ENCODE measurements at regions not wholly inside any gene's neighbourhood (a gene's known extent, or its start where the extent isn't known, plus 50 kb on each side); places are given as distances from the start of the nearest gene placed in this dataset.

DNA sequence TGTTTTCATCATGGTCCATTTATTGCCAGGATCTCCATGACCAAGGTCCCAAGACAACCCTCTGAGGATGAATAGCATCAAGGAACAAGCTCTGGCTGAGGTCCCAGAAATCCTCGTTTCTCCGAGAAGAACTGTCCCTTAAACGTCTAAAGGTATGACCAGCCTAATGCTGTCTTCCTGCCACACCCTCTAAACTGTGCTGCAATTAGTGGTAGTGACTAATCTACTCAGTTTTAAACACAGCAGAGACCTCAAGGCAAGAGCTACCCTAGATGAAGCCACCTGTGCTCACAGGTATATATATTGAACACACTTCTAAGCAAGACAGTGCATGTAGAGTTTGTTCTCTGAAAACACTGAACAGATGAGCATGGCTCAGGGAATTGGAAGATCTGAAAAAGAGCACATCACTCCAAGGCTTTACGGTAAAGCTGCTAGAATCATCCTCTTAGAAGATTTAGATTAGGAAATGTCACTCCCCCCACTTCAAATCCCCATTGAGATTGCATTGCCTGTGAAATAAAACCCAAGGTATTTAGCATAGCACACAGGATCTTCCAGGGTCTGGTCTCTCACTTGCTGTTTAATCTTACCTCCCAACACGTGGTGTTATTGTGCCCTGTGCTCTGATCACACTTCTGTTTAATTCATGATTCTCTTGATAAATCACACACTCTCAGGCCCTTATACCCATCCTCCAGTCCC lies 173.9 kb upstream of the VCX3A start:
- intact Hi-C loops (cut with micrococcal nuclease; ENCODE audit: unreplicated experiment): no loop called here
- ChIA-PET CTCF (no interaction called here), POLR2A (no interaction called here)
- H3K27ac Mint-ChIP-seq (ENCODE audit: unreplicated experiment): no peak overlapping the region
- no peaks in the 10 kb centered on the region for H3K36me3 ChIP-seq (ENCODE audit: control insufficient read depth, insufficient read depth, low read length)
- H3K4me1 ChIP-seq: no peaks in the 10 kb centered on the region
- H3K36me3 Mint-ChIP-seq (ENCODE audit: insufficient read depth, unreplicated experiment): no peaks in the 10 kb centered on the region
- TF ChIP-seq, protein P1, sequence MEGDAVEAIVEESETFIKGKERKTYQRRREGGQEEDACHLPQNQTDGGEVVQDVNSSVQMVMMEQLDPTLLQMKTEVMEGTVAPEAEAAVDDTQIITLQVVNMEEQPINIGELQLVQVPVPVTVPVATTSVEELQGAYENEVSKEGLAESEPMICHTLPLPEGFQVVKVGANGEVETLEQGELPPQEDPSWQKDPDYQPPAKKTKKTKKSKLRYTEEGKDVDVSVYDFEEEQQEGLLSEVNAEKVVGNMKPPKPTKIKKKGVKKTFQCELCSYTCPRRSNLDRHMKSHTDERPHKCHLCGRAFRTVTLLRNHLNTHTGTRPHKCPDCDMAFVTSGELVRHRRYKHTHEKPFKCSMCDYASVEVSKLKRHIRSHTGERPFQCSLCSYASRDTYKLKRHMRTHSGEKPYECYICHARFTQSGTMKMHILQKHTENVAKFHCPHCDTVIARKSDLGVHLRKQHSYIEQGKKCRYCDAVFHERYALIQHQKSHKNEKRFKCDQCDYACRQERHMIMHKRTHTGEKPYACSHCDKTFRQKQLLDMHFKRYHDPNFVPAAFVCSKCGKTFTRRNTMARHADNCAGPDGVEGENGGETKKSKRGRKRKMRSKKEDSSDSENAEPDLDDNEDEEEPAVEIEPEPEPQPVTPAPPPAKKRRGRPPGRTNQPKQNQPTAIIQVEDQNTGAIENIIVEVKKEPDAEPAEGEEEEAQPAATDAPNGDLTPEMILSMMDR (IDR thresholded peaks at IDR 0.05; ENCODE audit: insufficient read depth in 1 of 2, low read depth in 1 of 2, low read length in 1 of 2, severe bottlenecking in 1 of 2, unreplicated experiment in 1 of 2): no peak
- H3K27me3 ChIP-seq (replicated peaks; ENCODE audit: control insufficient read depth, insufficient read depth, low read length): no peaks in the 10 kb centered on the region
- H3K9me3 Mint-ChIP-seq (ENCODE audit: unreplicated experiment): no peaks in the 10 kb centered on the region
- no peaks in the 10 kb centered on the region for H3K4me1 Mint-ChIP-seq (ENCODE audit: low read depth, unreplicated experiment)
- BruUV-seq (replicated peaks): no TSS peak
- H3K4me3 Mint-ChIP-seq (ENCODE audit: unreplicated experiment): no peak overlapping the region
- H3K9me3 ChIP-seq: no peaks in the 10 kb centered on the region
- no peaks in the 10 kb centered on the region for H3K27me3 Mint-ChIP-seq (ENCODE audit: insufficient read depth, unreplicated experiment)
- DNase-seq: no peak
- no peak overlapping the region for H3K4me3 ChIP-seq (ENCODE audit: low read depth, low read length)

DNA sequence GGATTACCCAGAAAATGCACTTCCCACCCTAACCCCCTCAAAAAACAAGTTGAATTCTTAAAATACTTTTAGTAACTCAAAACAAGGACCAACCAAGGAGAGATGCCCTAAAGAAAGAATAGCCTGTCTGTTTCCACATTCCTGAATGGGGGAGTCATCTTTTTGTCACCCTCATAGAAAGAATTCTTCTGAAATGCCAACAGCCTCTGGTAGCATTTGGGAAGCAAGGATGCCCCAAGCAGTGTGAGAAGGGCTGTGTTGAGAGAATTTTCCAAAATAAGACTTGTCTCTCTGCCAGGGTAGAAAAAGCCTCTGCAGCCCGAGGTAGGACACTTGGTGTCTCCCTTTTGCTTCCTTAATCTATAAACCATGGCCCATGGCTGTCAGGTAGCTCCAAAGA lies 173.1 kb upstream of the VCX3A start:
- Mint-ChIP-seq H3K4me1 (ENCODE audit: low read depth, unreplicated experiment) (no peaks in the 10 kb centered on the region), H3K9me3 (ENCODE audit: unreplicated experiment) (no peaks in the 10 kb centered on the region), H3K27ac (ENCODE audit: unreplicated experiment) (no peak overlapping the region), H3K4me3 (ENCODE audit: unreplicated experiment) (no peak overlapping the region), H3K27me3 (ENCODE audit: insufficient read depth, unreplicated experiment) (no peaks in the 10 kb centered on the region), H3K36me3 (ENCODE audit: insufficient read depth, unreplicated experiment) (no peaks in the 10 kb centered on the region)
- H3K27me3 ChIP-seq (replicated peaks; ENCODE audit: control insufficient read depth, insufficient read depth, low read length): no peaks in the 10 kb centered on the region
- intact Hi-C loops (cut with micrococcal nuclease; ENCODE audit: unreplicated experiment): no loop called here
- TF ChIP-seq, protein P1 (IDR thresholded peaks at IDR 0.05; ENCODE audit: insufficient read depth in 1 of 2, low read depth in 1 of 2, low read length in 1 of 2, severe bottlenecking in 1 of 2, unreplicated experiment in 1 of 2): no peak
- no peaks in the 10 kb centered on the region for H3K9me3 ChIP-seq
- H3K4me1 ChIP-seq: no peaks in the 10 kb centered on the region
- POLR2A ChIA-PET: no interaction called here
- no TSS peak for BruUV-seq (replicated peaks)
- DNase-seq: no peak
- no peak overlapping the region for H3K4me3 ChIP-seq (ENCODE audit: low read depth, low read length)
- CTCF ChIA-PET: no interaction called here
- no peaks in the 10 kb centered on the region for H3K36me3 ChIP-seq (ENCODE audit: control insufficient read depth, insufficient read depth, low read length)

DNA sequence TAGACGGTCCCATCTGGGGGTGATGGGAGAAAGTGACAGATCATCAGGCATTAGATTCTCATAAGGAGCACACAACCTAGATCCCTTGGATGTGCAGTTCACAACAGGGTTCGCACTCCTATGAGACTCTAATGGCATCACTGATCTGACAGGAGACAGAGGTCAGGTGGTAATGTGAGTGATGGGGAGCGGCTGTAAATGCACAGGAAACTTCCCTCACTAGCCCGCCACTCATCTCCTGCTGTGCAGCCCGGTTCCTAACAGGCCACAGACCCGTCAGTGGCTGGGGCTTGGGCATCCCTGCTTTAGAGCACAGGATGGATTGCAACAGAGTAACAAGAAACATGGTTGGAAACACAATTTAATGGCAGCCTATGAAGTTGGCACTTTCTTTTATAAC lies 172.6 kb upstream of the VCX3A start:
- Mint-ChIP-seq H3K4me3 (ENCODE audit: unreplicated experiment) (no peak overlapping the region), H3K4me1 (ENCODE audit: low read depth, unreplicated experiment) (no peaks in the 10 kb centered on the region), H3K27ac (ENCODE audit: unreplicated experiment) (no peak overlapping the region), H3K27me3 (ENCODE audit: insufficient read depth, unreplicated experiment) (no peaks in the 10 kb centered on the region), H3K9me3 (ENCODE audit: unreplicated experiment) (no peaks in the 10 kb centered on the region), H3K36me3 (ENCODE audit: insufficient read depth, unreplicated experiment) (no peaks in the 10 kb centered on the region)
- H3K4me1 ChIP-seq: no peaks in the 10 kb centered on the region
- DNase-seq: no peak
- no peaks in the 10 kb centered on the region for H3K36me3 ChIP-seq (ENCODE audit: control insufficient read depth, insufficient read depth, low read length)
- H3K4me3 ChIP-seq (ENCODE audit: low read depth, low read length): no peak overlapping the region
- intact Hi-C loops (cut with micrococcal nuclease; ENCODE audit: unreplicated experiment): no loop called here
- TF ChIP-seq, protein P1 (IDR thresholded peaks at IDR 0.05; ENCODE audit: insufficient read depth in 1 of 2, low read depth in 1 of 2, low read length in 1 of 2, severe bottlenecking in 1 of 2, unreplicated experiment in 1 of 2): no peak
- H3K27me3 ChIP-seq (replicated peaks; ENCODE audit: control insufficient read depth, insufficient read depth, low read length): no peaks in the 10 kb centered on the region
- ChIA-PET CTCF (no interaction called here), POLR2A (no interaction called here)
- BruUV-seq (replicated peaks): no TSS peak
- H3K9me3 ChIP-seq: no peaks in the 10 kb centered on the region

Measured in Caco-2 (cell line).